Central memory CD8-positive, alpha-beta T cell (primary cell): ENCODE measurements at regions not wholly inside any gene's neighbourhood (a gene's known extent, or its start where the extent isn't known, plus 50 kb on each side); places are given as distances from the start of the nearest gene placed in this dataset.
"Not testable (repeated sequence)": the region's sequence is repeated elsewhere in the genome, so short reads cannot be mapped to it uniquely, and the experiment has no call there.

ENCODE experiments used
- ATAC-seq: fragments of 150-1000 bp; cut with Tn5 transposase; replicated peaks from 2 replicates; pipeline ENCODE4 v1.10.0; 2022; ENCODE audit warnings: mild to moderate bottlenecking, moderate FRiP score, moderate number of reproducible peaks; ENCODE audit not compliant: poor library complexity, severe bottlenecking; ENCODE audit errors: extremely low read depth
- DNase-seq, 2 donors: peaks; one replicate each; pipeline ENCODE4 v3.0.0; 2021; ENCODE audit warnings: low spot score in 2 of 2
- H3K27ac Mint-ChIP-seq: one replicate; pipeline ENCODE4 v1.8.0; 2022; ENCODE audit warnings: low read depth, mild to moderate bottlenecking, moderate library complexity, mixed read lengths
- H3K27me3 Mint-ChIP-seq: one replicate; pipeline ENCODE4 v1.8.0; 2022; ENCODE audit warnings: mixed read lengths
- H3K36me3 Mint-ChIP-seq: one replicate; pipeline ENCODE4 v1.8.0; 2022; ENCODE audit warnings: mild to moderate bottlenecking, moderate library complexity, mixed read lengths; ENCODE audit not compliant: insufficient read depth
- H3K4me1 Mint-ChIP-seq: one replicate; pipeline ENCODE4 v1.8.0; 2022; ENCODE audit warnings: mixed read lengths
- H3K4me3 Mint-ChIP-seq: one replicate; pipeline ENCODE4 v1.8.0; 2022; ENCODE audit warnings: mild to moderate bottlenecking, moderate library complexity, mixed read lengths
- H3K9me3 Mint-ChIP-seq: one replicate; pipeline ENCODE4 v1.8.0; 2022; ENCODE audit warnings: mixed read lengths

DNA sequence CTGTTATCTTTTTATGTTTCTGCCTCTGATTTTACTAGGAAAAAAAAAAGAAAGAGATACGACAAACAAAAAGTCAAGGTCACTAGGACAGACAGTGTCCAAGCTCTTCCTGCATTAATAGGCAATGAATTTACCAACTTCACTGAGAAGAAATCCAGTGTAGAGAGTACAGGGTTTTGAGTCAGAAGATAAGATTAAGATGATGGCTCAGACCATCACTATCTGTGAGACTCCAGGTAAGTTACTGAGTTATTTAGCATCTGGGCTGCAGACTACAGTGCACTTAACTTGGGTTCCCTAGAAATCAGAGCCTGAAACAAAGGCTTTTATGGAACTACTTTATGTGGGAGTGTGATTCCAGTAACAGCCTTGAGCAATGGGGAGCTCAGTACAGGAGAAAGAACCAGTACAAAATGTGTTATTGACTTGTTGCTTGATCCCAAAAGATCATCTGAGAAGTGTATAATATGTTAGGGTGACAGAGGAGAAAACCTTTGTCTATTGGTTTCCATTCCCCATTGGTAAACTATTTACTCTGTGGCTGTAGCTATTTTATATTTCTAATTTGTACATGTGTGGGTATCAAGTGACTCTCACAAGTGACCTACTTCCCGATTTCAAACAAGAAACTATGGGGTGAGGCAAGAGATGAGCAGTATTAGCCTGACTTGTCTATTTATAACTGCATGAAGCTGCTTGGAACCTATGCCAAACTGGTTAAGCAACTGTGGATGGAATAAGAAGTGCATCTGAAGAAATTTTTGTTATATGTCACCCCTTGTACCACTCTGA, 395.8 kb downstream of the RAB38 start:
- H3K4me3 Mint-ChIP-seq, result no peak overlapping the region
- ATAC-seq (no peak), DNase-seq (no peak)
- no peak overlapping the region for H3K27ac Mint-ChIP-seq
- no peaks in the 10 kb centered on the region for H3K36me3 Mint-ChIP-seq
- no peaks in the 10 kb centered on the region for H3K4me1 Mint-ChIP-seq
- H3K9me3 Mint-ChIP-seq, result peaks cover 5% of the 10 kb centered on the region
- no peaks in the 10 kb centered on the region for H3K27me3 Mint-ChIP-seq

DNA sequence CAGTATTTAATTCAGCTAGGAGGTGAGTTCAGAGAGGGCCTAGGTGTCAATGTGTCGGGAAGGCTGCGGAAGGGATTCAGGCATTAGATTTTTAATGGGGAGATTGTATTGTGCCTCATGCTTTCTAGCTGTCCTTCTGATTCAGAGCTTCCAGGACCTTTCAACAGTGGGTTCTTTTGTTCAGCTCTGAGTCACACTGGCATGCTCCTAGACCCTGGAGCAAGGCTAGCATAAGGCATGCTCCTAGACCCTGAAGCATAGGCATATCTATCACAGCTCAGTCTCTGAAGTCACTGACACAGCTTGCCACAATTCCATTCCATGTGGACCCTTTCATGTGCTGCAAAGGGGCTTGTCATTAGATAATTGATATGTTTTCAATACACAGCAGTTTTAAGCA, 396.9 kb downstream of the RAB38 start:
- ATAC-seq, result no peak
- Mint-ChIP-seq H3K9me3 (peaks cover 5% of the 10 kb centered on the region), H3K36me3 (no peaks in the 10 kb centered on the region), H3K4me1 (no peaks in the 10 kb centered on the region), H3K4me3 (no peak overlapping the region), H3K27ac (no peak overlapping the region), H3K27me3 (no peaks in the 10 kb centered on the region)
- no peak for DNase-seq

DNA sequence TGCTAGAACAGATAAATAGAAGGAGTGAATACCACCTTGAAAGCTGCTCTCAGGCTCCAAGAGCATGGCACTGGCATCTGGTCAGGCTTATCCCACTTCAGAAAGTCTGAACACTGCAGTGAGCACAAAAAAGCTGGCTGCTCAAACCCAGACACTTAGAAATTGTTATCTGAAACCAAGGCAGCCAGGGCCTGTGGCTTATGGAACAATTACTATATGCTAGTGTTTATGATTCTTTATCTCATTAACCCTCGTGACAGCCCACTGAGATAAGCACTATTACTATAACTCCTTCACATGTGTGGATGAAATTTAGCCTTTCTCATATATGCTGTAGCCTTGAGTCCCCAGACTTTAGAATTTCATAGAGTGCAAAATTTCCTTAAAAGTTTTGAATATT, 400.2 kb downstream of the RAB38 start:
- H3K4me1 Mint-ChIP-seq, result no peaks in the 10 kb centered on the region
- H3K27ac Mint-ChIP-seq, result no peak overlapping the region

DNA sequence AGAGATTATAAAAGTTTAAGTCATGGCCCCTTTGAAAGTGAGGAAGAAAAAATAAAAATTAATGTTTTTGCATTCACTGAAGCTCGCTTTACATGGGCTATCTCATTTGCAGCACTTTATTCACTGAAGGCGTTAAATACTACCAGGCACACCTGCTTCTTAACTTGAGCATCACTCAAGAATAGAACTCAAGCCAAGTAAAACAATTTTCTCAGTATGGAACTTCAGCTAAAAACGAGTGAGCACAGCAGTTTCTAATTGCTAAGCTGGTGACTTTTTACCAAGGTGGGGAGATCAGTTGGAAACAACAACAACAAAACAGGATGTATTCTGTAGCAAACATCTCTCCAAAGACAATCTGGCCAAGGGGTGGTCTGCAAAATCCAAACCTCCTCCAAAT, 405.6 kb downstream of the RAB38 start:
- H3K9me3 Mint-ChIP-seq, result peaks cover 10% of the 10 kb centered on the region
- ATAC-seq (no peak), DNase-seq (no peak)
- H3K4me1 Mint-ChIP-seq, result no peaks in the 10 kb centered on the region
- H3K27ac Mint-ChIP-seq, result no peak overlapping the region
- H3K27me3 Mint-ChIP-seq, result no peaks in the 10 kb centered on the region
- H3K4me3 Mint-ChIP-seq, result no peak overlapping the region
- no peaks in the 10 kb centered on the region for H3K36me3 Mint-ChIP-seq

More for the DNA sequence above, 400.2 kb downstream of the RAB38 start:
- no peak overlapping the region for H3K4me3 Mint-ChIP-seq
- ATAC-seq (no peak), DNase-seq (no peak)
- H3K27me3 Mint-ChIP-seq, result no peaks in the 10 kb centered on the region
- H3K36me3 Mint-ChIP-seq, result no peaks in the 10 kb centered on the region
- H3K9me3 Mint-ChIP-seq, result peaks cover 5% of the 10 kb centered on the region

DNA sequence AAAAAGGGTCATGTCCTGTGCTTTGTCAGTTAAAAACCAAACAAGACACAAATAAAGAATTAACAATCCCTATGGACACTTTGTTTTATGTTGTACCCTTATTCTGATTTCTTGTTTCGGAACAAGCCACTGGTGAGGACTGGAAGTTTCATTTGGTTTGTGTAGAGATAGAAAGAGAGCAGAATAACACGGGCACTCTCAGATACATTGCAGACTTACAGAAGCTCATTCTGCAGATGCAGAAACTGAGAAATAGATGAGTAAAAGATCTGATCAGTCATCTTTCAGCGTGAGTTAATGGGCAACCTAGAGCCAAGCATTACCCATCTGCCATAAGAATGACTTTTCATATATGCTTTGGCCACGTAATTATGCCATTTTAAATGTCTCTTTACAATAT, 407.6 kb downstream of the RAB38 start:
- DNase-seq (no peak), ATAC-seq (no peak)
- Mint-ChIP-seq H3K4me1 (no peaks in the 10 kb centered on the region), H3K9me3 (peaks cover 10% of the 10 kb centered on the region), H3K27me3 (no peaks in the 10 kb centered on the region), H3K27ac (no peak overlapping the region), H3K4me3 (no peak overlapping the region), H3K36me3 (no peaks in the 10 kb centered on the region)

DNA sequence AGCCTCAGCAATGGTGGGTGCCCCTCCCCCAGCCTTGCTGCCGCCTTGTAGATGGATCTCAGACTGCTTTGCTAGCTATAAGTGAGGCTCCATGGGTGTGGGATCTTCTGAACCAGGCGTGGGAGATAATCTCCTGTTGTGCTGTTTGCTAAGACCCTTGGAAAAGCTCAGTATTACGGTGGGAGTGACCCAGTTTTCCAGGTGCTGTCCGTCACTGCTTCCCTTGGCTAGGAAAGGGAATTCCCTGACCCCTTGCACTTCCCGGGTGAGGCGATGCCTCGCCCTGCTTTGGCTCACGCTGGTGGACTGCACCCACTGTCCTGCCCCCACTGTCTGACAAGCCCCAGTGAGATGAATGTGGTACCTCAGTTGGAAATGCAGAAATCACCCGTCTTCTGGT, 411.2 kb downstream of the RAB38 start:
- not testable (repeated sequence) for H3K27me3 Mint-ChIP-seq, ATAC-seq, H3K4me3 Mint-ChIP-seq, H3K36me3 Mint-ChIP-seq, DNase-seq, H3K27ac Mint-ChIP-seq, H3K4me1 Mint-ChIP-seq
- peaks cover 16% of the 10 kb centered on the region for H3K9me3 Mint-ChIP-seq

DNA sequence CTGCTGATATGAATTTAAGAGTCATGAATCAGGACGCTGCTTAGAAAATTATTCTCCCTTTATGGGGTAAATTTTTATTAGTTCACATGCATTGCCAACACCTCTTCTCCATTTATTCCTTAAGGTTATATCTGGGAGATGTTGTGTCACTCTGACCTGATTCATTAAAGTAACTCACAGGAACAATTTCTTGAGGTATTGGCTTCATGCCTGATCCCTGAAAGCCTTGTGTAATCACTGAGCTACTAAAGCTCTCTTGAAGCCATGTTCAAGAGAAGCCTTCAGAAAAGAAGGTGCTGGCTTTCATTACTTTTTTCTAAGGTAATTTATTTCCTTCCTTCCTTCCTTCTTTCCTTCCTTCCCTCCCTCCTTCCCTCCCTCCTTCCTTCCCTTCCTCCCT, 420.6 kb downstream of the RAB38 start:
- Mint-ChIP-seq H3K9me3 (peaks cover 11% of the 10 kb centered on the region), H3K4me1 (no peaks in the 10 kb centered on the region), H3K4me3 (no peak overlapping the region), H3K27ac (no peak overlapping the region), H3K27me3 (no peaks in the 10 kb centered on the region), H3K36me3 (no peaks in the 10 kb centered on the region)
- no peak for ATAC-seq
- DNase-seq, result no peak

DNA sequence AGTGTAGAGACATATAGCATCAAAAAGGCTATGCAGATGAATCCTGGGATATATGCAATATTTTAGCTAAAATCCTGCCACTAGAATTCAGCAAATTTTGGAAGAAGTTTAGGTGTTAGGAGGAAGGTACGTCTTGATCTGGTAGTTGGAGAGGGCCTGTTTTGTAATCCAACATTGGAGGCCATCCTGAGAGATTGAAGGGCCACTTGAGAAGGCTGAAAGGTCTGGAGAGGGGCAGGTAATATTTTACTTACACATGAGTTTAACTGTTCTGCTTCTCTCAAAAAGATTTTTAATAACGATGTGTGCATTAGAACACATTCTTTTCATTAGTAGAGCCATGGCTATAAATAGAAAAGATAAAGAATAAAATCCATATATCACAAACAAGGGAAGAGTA, 422.1 kb downstream of the RAB38 start:
- Mint-ChIP-seq H3K9me3 (peaks cover 11% of the 10 kb centered on the region), H3K27me3 (no peaks in the 10 kb centered on the region), H3K36me3 (no peaks in the 10 kb centered on the region), H3K4me3 (no peak overlapping the region), H3K4me1 (no peaks in the 10 kb centered on the region), H3K27ac (no peak overlapping the region)
- DNase-seq (no peak), ATAC-seq (no peak)

DNA sequence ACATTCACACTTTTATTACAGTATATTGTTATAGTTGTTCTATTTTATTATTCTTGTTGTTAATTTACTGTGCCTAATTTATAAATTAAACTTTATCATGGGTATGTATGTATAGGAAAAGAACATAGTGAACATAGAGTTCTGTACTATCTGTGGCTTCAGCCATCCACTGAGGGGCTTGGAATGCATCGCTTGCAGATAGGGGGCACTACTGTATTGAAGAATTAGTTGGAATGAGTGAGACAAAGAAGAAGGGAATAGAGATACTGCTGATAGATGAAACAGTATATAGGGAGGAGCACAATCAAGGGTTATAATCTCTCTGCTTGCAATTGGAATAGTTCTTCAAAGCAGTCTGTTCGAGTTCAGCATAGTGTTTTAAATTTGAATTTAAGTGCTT, 432.2 kb downstream of the RAB38 start:
- H3K27me3 Mint-ChIP-seq, result no peaks in the 10 kb centered on the region
- H3K27ac Mint-ChIP-seq, result no peak overlapping the region
- no peaks in the 10 kb centered on the region for H3K9me3 Mint-ChIP-seq
- DNase-seq (no peak), ATAC-seq (no peak)
- H3K4me1 Mint-ChIP-seq, result no peaks in the 10 kb centered on the region
- no peaks in the 10 kb centered on the region for H3K36me3 Mint-ChIP-seq
- no peak overlapping the region for H3K4me3 Mint-ChIP-seq

DNA sequence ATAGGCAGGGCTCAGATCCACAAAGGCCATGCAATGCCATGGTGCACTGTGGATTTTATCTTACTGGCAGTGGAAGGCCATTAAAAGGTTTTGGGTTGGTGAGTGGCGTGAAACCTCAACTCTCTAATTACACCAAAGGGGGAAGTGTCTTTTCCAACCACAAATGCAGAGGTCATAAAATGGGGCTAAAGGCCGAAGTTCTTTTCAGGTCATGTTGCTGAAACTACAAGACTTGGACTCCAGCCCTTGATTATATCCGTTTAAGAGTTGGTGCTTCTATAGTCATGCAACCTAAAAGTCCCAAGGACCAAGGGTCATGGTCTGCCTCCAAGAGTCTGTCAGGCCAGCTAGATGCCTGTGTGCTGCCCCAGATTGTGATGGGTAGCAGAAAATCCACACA, 434.3 kb downstream of the RAB38 start:
- H3K4me1 Mint-ChIP-seq, result no peaks in the 10 kb centered on the region
- no peak overlapping the region for H3K27ac Mint-ChIP-seq
- no peaks in the 10 kb centered on the region for H3K27me3 Mint-ChIP-seq
- H3K9me3 Mint-ChIP-seq, result no peaks in the 10 kb centered on the region
- no peak overlapping the region for H3K4me3 Mint-ChIP-seq
- no peaks in the 10 kb centered on the region for H3K36me3 Mint-ChIP-seq
- ATAC-seq (no peak), DNase-seq (no peak)

DNA sequence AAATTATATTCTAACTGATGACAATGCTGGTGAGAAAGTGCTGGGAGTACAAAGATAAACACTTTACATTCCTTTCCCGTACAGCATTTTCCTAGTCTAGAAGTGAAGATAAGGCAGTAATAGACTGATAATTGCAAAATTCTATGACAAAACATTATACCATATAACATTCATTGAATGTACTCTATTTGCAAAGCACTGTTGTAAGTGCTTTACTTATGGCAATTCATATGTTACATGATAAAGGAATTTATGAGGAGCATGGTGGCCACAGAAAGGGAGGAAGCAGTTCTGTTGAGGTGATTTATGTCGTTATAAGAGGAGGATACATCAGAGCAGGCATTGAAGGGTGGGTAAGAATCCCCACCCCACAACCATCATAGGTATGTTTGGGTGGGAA, 434.8 kb downstream of the RAB38 start:
- no peak overlapping the region for H3K4me3 Mint-ChIP-seq
- ATAC-seq (no peak), DNase-seq (no peak)
- no peaks in the 10 kb centered on the region for H3K27me3 Mint-ChIP-seq
- no peaks in the 10 kb centered on the region for H3K9me3 Mint-ChIP-seq
- no peaks in the 10 kb centered on the region for H3K4me1 Mint-ChIP-seq
- H3K27ac Mint-ChIP-seq, result no peak overlapping the region
- no peaks in the 10 kb centered on the region for H3K36me3 Mint-ChIP-seq

DNA sequence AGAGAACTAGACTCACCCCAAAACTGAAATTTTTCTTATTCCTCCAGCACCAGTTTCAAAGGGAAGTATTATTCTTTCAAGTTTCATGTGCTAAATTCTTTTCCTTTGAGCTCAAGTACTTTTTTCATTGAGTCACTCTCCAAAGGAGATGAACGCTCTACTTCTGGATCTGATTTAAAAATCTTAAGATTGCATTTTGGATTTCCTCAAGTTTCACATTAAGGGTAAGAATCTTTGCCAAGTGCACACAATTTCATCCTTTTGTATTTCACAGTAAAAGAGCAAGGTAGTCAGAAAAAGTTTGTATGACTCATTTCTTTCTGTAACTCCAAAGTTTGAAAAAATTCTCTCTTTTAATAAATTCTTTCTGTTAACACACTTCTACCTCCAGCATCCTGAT, 435.5 kb downstream of the RAB38 start:
- H3K27me3 Mint-ChIP-seq, result no peaks in the 10 kb centered on the region
- no peaks in the 10 kb centered on the region for H3K9me3 Mint-ChIP-seq
- H3K4me3 Mint-ChIP-seq, result no peak overlapping the region
- DNase-seq (no peak), ATAC-seq (no peak)
- no peak overlapping the region for H3K27ac Mint-ChIP-seq
- no peaks in the 10 kb centered on the region for H3K4me1 Mint-ChIP-seq
- no peaks in the 10 kb centered on the region for H3K36me3 Mint-ChIP-seq

DNA sequence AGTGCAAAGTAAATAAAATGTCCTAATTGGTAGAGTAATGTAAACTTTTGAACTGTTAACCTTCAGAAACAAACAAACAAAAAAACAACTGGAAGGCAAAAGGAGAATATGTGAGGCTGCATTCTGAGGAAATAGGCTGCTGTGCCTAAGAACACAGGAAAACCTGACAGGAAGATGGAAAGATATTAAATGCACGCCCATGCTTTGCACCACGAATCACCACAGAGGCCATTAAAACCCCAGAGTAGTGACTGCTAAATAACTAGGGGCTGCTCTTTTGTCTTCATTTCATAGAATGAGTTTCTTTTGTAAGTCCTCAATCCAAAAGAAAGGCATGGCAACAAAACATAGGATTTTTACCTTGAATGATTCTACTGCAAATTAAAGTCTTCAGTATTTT, 436.0 kb downstream of the RAB38 start:
- ATAC-seq, result no peak
- no peaks in the 10 kb centered on the region for H3K27me3 Mint-ChIP-seq

More for the DNA sequence above, 436.0 kb downstream of the RAB38 start:
- Mint-ChIP-seq H3K9me3 (no peaks in the 10 kb centered on the region), H3K4me1 (no peaks in the 10 kb centered on the region), H3K36me3 (no peaks in the 10 kb centered on the region), H3K4me3 (no peak overlapping the region), H3K27ac (no peak overlapping the region)
- no peak for DNase-seq
